ENCODE measurements at regions not wholly inside any gene's neighbourhood (a gene's known extent, or its start where the extent isn't known, plus 50 kb on each side); places are given as distances from the start of the nearest gene placed in this dataset.

DNA sequence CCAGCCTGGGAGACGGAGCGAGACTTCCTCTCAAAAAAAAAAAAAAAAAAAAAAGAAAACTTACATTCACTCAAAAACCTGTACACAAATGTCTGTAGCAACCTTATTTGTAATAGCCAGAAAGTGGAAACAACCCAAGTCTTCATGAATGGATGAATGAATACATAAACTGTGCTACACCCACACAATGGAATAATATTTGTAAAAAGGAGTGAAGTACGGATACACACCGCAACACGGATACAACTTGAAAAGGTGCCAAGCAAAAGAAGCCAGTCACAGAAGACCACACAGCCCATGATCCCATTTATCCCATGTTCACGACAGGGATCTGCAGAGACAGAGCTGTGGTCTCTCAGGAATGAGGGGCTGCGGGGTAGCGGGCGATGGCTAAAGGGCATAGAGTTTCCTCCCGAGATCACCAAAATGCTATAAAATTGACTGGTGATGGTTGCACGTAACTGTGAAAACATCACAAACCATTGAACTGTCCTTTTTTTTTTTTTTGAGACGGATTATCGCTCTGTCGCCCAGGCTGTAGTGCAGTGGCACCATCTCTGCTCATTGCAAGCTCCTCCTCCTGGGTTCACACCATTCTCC is 76.2 kb upstream of the COL5A1 start:
- TF ChIP-seq CTCF (IDR thresholded peaks at IDR 0.05): no peak
- no peaks in the 10 kb centered on the region for H3K9me3 ChIP-seq
- intact Hi-C loops (cut with DNase I): no loop called here
- DNase-seq (peak; percentile 7), ATAC-seq (no peak)
- H3K27me3 ChIP-seq: no peaks in the 10 kb centered on the region
- H3K36me3 ChIP-seq: no peaks in the 10 kb centered on the region
- no peak overlapping the region for H3K27ac ChIP-seq
- H3K4me1 ChIP-seq: no peaks in the 10 kb centered on the region
- H3K4me3 ChIP-seq: no peak overlapping the region

GRCh38 chr9:134566196-134566847 is 75.3 kb upstream of the COL5A1 start:
- Histone ChIP-seq H3K4me1 (no peaks in the 10 kb centered on the region), H3K27ac (no peak overlapping the region), H3K36me3 (no peaks in the 10 kb centered on the region), H3K27me3 (no peaks in the 10 kb centered on the region), H3K4me3 (no peak overlapping the region), H3K9me3 (no peaks in the 10 kb centered on the region)
- ATAC-seq (no peak), DNase-seq (peak; percentile 46)
- intact Hi-C loops (cut with DNase I): no loop called here
- no peak for TF ChIP-seq CTCF (IDR thresholded peaks at IDR 0.05)

- TF ChIP-seq CTCF (IDR thresholded peaks at IDR 0.05): no peak
- H3K27me3 ChIP-seq: no peaks in the 10 kb centered on the region
- ATAC-seq: no peak
- H3K36me3 ChIP-seq: no peaks in the 10 kb centered on the region
- no peak overlapping the region for H3K27ac ChIP-seq
- H3K4me1 ChIP-seq: no peaks in the 10 kb centered on the region
- no peaks in the 10 kb centered on the region for H3K9me3 ChIP-seq
- DNase-seq: peak; percentile 27
- intact Hi-C loops (cut with DNase I): no loop called here
- H3K4me3 ChIP-seq: no peak overlapping the region
Observed at GRCh38 chr9:134566936-134567335, 74.7 kb upstream of the COL5A1 start.

GRCh38 chr9:134568116-134568515 is 73.5 kb upstream of the COL5A1 start:
- Histone ChIP-seq H3K4me3 (no peak overlapping the region), H3K27ac (no peak overlapping the region), H3K36me3 (no peaks in the 10 kb centered on the region), H3K4me1 (no peaks in the 10 kb centered on the region), H3K27me3 (no peaks in the 10 kb centered on the region), H3K9me3 (no peaks in the 10 kb centered on the region)
- no peak for ATAC-seq
- TF ChIP-seq CTCF (IDR thresholded peaks at IDR 0.05): no peak
- peak; percentile 51 for DNase-seq
- intact Hi-C loops (cut with DNase I): no loop called here

- DNase-seq (no peak), ATAC-seq (no peak)
- Histone ChIP-seq H3K4me3 (no peak overlapping the region), H3K36me3 (no peaks in the 10 kb centered on the region), H3K9me3 (no peaks in the 10 kb centered on the region), H3K4me1 (no peaks in the 10 kb centered on the region), H3K27ac (no peak overlapping the region), H3K27me3 (no peaks in the 10 kb centered on the region)
- TF ChIP-seq CTCF (IDR thresholded peaks at IDR 0.05): no peak
- intact Hi-C loops (cut with DNase I): no loop called here
Observed at GRCh38 chr9:134568811-134569210, 72.8 kb upstream of the COL5A1 start.
